Nucleus accumbens (tissue), 56 donors: ENCODE measurements at regions not wholly inside any gene's neighbourhood (a gene's known extent, or its start where the extent isn't known, plus 50 kb on each side); places are given as distances from the start of the nearest gene placed in this dataset.

ENCODE experiments used
- DNase-seq, 56 donors: peaks; one replicate each; lab custom pipeline; 2025; lab: John Stamatoyannopoulos, UW

GRCh38 chr2:56508662-56509061, 324.9 kb downstream of the CCDC85A start:
- DNase-seq, result no peak

GRCh38 chr2:56510610-56511009, 326.8 kb downstream of the CCDC85A start:
- DNase-seq, result no peak

GRCh38 chr2:56515399-56515798, 331.6 kb downstream of the CCDC85A start:
- no peak for DNase-seq

- no peak for DNase-seq
Observed at GRCh38 chr2:56519806-56520205, 336.0 kb downstream of the CCDC85A start.

- no peak for DNase-seq
Observed at GRCh38 chr2:56522605-56523089, 338.9 kb downstream of the CCDC85A start.

- DNase-seq, result no peak
Observed at GRCh38 chr2:56523816-56524215, 340.0 kb downstream of the CCDC85A start.

GRCh38 chr2:56531668-56532420, 348.1 kb downstream of the CCDC85A start:
- no peak for DNase-seq

- no peak for DNase-seq
Observed at GRCh38 chr2:56534321-56534720, 350.5 kb downstream of the CCDC85A start.

GRCh38 chr2:56537756-56538155, 354.0 kb downstream of the CCDC85A start:
- DNase-seq, result no peak

GRCh38 chr2:56539618-56540017, 355.8 kb downstream of the CCDC85A start:
- no peak for DNase-seq

- no peak for DNase-seq
Observed at GRCh38 chr2:56540467-56540866, 356.7 kb downstream of the CCDC85A start.

- no peak for DNase-seq
Observed at GRCh38 chr2:56540916-56541315, 357.1 kb downstream of the CCDC85A start.

- no peak for DNase-seq
Observed at GRCh38 chr2:56542213-56542612, 358.4 kb downstream of the CCDC85A start.

GRCh38 chr2:56565143-56565542, 381.4 kb downstream of the CCDC85A start:
- DNase-seq, result no peak

- no peak for DNase-seq
Observed at GRCh38 chr2:56571074-56571473, 387.3 kb downstream of the CCDC85A start.

- DNase-seq, result no peak
Observed at GRCh38 chr2:56576001-56576400, 392.2 kb downstream of the CCDC85A start.

GRCh38 chr2:56580242-56580641, 396.5 kb downstream of the CCDC85A start:
- no peak for DNase-seq

- no peak for DNase-seq
Observed at GRCh38 chr2:56582570-56582969, 398.8 kb downstream of the CCDC85A start.

- DNase-seq, result no peak
Observed at GRCh38 chr2:56583796-56584315, 400.1 kb downstream of the CCDC85A start.

- DNase-seq, result no peak
Observed at GRCh38 chr2:56587456-56587855, 403.7 kb downstream of the CCDC85A start.

- no peak for DNase-seq
Observed at GRCh38 chr2:56589194-56589593, 405.4 kb downstream of the CCDC85A start.

GRCh38 chr2:56589835-56590234, 406.0 kb downstream of the CCDC85A start:
- peak in 5 of 56 donors; percentile 1 to 11 (median 3) for DNase-seq
